GM04504 (cell line): ENCODE measurements at regions not wholly inside any gene's neighbourhood (a gene's known extent, or its start where the extent isn't known, plus 50 kb on each side); places are given as distances from the start of the nearest gene placed in this dataset.

ENCODE experiments used
- DNase-seq: peaks from one replicate; pipeline ENCODE4 v3.0.0-alpha.2; 2012; ENCODE audit warnings: low read depth

DNA sequence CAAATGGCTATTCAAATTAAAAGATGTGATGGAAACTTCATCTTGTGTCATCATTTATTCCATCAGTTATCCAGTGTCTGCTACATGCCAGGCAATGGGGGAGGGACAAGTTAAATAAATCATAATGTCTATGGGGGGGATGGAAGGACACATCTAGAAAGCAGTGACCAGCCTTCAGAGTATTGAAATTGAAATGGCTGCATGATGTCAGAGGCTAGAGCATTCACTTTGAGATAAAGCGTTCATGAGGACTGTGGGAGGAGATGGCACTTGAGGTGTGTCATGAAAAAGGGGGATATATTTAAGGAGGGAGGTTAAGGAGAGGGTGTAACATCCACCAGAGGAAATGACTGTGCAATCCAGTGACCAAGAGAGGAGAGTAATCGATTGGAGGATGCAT lies 50.6 kb downstream of the SLIT2 start:
- no peak for DNase-seq

DNA sequence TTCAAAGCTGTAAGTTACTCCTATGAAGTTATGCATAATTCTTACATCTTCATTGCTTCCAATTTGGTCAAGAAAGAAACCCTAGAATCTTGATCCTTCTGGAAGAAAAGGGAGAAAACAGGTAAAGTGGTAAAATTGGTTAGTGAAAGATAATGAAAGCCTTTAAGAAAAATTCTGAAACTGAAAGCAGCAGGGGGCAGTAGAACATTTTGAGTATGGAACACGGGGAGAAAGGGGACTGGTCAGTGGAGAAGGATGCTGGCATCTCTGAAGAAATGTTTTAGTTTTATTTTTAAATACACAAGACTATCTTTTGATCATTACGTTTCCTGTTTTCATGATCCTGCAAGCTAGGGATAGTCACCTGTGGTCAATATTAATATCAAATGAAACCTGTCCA lies 54.3 kb downstream of the SLIT2 start:
- no peak for DNase-seq

DNA sequence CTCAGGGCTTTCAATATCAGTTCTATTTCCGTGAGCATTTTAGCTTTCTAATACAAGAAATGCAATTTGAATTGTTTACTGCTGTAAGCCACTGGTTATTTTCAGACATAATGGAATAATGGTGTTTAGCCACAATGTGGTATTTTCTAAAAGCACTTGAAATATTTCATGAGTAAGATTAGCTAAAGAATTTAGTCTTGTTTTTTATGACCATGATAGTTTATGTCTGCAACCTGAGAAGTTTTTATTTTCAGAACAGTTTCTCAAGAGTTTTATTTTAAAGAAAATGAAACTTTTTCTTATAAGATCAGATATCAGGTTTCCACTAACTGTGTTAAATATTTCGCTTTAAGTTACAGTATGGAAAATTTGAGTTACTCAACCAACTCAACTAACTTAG lies 60.2 kb downstream of the SLIT2 start:
- DNase-seq: no peak

DNA sequence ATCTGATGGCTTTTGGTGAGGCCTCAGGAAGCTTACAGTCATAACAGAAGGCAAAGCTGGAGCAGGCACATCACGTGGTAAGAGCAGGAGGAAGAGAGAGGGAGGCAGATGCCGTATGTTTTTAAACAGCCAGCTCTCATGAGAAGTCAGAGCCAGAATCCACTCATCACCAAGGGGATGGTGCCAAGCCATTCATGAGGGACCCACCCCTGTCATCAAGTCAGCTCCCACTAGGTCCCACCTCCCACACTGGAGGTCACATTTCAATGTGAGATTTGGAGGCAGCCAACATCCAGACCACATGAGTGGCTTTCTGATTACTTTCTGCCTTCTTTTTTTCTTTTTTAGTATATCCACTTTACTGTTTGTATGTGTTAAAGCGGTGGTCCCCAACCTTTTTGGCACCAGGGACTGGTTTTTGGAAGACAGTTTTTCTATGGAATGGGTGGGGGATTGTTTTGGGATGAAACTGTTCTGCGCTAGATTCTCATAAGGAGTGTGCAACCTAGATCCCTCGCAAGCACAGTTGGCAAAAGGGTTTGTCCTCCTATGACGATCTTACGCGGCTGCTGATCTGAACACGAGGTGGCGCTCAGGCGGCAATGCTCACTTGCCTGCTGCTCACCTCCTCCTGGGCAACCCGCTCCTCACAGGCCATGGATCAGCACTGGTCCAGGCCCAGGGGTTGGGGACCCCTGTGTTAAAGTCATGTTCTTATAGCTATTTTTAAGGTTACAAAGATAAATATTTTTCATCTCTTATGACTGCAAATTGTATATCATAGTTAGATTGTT lies 61.7 kb downstream of the SLIT2 start:
- no peak for DNase-seq

DNA sequence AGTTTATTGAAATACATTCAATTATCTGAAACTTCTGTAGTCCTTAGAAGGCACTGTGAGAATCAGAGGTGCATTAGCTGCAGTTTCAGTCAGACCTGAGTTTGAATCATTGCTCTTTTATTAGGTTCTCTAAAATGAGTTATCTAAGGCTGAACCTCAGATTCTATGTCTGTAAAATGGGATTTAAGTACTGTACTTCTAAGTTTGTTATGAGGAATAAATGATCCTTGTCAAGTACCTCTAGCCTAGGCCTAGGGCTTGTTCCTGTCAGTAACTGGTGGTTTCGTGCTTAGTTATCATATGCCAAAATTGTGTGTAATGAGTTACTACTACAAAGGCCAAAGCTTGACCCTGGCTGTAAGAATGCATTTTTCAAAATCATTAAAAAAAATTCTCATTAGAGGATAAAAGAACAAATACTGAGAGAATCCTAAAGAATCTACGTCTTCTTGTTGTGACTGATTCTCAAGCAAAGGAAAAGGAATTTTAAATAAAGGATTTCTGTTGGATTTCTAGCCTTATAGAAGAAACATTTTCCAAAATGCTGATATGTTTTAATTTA lies 65.8 kb downstream of the SLIT2 start:
- DNase-seq: no peak

DNA sequence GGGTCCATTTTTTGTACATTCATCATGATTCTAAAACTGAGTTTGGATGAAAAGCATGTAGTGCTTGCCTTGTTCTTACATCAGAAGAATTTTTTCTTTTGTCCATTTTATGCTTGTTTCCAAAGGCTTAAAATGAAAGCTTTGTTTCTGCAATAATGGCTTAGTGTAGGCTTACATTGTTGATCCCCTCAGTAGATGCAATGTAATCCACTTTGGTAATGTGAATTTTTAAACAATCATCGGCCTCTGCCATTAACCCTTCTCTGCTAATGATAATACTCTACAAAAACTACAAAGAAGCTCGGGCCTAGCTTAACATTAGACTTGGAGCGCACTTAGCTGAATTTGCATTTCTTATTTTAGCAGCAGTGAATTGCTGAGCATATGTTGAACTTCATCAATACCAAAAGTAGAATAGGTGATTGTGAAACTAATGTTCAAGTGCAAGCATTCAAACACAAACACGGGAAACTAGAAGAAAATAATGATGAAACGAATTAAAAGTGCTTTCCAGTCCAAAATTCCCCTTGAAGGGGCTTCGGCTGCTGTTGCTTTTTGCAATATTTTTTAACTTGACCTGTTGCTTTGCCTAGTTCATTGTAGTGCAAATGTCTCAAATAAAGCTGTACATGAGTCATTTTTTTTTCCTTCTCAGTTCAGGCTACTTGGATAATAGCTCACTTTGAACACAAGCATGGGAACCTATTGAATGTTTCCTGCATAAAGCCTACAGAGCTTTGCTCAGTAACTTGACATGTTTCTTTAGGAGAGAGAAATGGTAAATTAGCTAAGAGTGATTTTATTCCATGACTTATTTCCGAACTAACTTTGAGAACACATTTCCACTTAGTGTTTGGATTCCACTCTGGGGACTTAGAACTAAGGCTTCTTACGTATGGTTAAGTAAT lies 66.5 kb downstream of the SLIT2 start:
- no peak for DNase-seq

DNA sequence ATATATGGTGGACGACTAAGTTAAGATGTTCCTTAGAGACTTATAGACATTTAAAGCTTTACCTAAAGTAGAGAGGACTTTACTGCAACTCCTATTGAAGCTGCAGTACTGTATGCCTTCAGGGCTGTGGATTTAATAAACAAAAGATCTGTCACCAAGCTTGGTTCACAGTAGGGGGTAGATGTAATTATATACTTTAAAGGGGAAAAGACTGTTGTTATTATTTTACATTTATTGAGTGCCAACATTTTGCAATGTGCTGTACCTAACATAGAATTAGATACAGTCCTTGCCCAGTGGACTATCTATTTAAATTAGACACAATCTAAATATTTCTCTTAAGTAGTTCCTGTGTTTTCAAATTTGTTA lies 67.2 kb downstream of the SLIT2 start:
- DNase-seq: no peak

DNA sequence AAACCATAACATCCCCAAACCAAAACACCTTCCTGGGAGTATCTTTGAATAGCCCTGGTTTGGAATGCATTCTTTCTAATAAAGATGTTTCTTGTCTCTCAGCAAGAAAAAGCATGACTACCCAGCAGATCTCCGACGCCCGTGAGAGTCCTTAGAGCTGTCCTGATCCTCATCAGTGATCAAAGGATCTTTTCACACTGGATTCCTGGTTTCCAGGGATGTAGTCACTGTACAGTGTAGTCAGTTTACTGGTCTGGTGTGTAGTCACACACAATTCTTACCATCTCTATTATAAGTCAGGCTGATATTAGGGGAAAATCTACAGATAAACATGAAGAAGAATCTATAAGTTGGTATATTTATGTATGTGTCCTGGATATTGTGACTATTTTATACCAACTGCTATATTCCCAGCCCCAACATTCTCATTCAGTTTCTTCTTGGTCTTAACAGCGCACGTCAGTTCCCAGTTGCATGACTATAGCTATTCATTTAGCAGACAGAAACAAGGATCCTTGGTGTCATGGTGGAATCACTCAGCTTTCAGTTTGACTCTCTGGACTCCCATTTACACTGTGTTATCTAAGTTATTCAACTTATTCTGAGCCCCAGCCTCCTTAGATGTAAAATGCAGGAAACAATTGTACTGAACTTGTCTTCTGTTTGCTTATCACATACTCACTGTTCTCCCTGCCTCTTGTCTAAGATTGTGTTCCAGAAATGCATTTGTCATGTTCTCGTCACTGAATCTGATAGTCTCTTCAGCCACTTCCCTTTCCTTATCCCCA lies 68.3 kb downstream of the SLIT2 start:
- DNase-seq: no peak

DNA sequence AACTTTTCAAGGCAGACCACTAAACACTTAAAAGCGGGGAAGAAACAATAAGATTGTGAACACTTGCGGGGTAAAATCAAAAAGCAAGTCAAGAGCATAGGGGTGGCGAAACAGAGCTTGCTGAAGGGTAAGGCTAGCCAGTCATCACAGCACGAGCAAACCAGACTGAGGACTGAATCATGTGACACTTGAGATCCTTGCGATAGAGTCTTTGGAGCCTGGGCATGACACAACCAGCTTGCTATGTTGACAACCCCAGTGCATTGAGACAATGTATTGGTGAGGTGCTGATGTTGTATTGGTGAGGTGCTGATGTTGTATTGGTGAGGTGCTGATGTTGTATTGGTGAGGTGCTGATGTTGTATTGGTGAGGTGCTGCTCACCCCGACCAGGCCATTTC lies 72.3 kb downstream of the SLIT2 start:
- DNase-seq: no peak

DNA sequence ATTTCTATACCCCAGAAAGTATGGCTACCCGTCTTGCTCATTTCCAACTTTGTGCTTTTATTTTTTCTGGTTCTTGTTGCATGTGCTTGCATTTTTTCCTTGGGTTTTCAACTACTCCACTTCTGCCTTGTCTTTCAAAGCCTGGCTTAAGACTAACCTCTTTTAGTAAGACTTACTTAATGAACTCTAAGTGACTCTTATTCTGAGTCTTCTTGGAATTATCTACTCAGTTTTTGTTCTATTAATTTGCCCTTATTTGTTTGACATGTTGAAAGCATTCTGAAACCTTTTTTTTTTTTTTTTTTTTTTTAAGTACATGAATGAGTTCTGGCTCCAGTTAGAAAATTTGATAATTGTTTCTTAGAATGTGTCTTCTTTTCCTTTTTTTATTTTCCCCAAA lies 74.8 kb downstream of the SLIT2 start:
- DNase-seq: no peak

DNA sequence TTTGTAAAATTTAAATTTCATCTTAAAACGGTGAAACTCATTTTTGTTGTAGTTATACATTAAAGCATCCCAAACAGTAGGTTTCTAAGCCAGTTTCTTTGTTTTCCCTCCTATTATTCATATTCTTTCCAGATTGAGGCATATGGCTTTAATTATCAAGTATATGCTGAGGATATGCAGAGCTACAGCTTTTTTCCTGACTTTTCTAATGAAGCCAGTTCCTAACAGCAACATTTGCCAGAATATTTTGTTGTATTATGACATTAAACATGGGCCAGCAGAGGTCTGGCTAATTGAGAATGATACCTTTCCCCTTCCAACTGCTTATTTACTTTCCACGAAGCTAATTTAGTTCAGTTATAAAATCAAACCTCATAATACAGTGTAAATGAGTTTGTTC lies 75.3 kb downstream of the SLIT2 start:
- no peak for DNase-seq

DNA sequence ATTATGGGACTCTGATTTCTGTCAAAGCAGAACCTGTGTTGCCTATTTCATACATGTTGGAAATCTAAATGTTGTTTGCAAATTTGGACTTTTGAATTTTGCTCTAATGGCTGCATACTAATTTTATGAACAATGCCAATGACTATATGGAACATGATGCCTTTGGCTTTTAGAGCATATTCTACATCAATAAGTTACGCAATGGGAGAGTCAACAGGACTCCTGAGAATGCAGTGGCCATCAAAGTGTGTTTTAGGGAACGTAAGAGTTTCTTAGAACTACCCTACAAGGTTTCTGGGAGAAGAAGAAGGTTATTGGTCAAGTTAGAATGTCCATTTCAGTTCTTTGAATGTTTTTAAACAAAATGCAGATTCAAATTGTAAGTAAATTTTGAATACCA lies 76.1 kb downstream of the SLIT2 start:
- DNase-seq: no peak

DNA sequence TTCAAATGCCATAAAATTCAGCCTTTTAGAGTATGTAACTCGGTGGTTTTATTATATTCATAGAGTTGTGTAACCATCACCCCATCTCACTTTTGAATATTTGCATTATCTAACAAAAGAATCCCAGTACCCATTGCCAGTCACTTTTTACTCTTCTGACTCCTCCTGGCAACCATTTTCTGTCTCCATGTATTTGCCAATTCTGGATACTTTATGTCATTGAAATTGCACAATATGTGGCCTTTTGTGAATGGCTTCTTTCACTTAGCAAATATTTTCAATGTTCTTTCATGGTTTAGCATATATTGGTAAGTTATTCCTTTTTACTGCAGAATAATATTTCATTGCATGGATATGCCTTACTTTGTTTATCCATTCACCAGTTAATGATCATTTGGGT lies 79.9 kb downstream of the SLIT2 start:
- DNase-seq: no peak

DNA sequence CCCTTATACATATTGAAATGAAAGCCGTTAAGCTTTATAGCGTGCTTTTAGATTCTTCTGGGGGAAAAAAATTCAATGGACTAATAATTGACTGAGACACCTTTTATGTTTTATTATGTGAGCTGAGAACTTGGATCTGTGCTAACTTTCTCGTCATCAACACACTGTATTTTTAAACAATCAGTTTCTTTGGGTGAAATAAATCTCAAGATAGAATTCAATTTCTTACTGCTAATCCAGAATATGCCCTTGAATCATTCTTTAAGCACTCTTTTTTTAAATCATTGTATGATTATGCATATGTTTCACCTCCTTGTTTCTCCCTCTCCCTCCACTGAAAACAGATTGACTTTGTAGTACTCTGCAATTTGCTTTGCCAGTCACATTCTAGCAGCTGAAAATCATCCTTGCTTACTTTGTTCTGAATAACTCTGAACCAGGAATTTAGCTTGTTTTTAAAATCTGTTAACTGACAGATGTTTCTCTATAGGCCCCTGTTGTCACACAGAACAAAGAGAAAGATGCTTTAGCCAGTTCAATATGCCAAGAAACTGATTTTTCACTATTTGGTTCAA lies 81.5 kb downstream of the SLIT2 start:
- DNase-seq: no peak

DNA sequence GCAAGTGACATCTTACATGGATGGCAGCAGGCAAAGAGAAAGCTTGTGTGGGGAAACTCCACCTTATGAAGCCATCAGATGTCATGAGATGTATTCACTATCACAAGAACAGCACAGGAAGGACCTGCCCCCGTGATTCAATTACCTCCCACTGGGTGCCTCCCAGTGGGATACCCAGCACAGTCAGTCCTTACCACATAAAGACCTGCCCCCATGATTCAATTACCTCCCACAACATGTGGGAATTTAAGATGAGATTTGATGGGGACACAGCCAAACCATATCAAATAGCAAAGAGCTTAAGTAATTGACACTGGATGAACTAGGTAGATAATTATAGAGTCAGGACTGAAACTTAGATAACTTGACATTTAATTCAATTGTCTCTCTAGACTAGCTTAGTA lies 85.6 kb downstream of the SLIT2 start:
- no peak for DNase-seq

DNA sequence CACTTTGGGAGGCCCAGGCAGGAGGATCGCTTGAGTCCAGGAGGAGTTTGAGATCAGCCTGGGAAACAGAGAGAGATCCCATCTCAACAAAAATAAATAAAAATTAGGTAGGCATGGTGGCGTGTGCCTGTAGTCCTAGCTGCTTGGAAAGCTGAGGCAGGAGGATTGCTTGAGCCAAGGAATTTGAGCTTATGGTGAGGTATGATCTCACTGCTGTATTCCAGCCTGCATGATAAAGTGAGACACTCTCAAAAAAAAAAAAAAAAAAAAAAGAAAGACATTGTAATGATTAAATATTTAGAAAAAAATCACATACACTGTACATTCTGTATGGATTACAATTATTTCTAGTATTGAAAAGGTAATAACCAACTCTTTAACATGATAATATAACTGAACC lies 87.1 kb downstream of the SLIT2 start:
- no peak for DNase-seq

DNA sequence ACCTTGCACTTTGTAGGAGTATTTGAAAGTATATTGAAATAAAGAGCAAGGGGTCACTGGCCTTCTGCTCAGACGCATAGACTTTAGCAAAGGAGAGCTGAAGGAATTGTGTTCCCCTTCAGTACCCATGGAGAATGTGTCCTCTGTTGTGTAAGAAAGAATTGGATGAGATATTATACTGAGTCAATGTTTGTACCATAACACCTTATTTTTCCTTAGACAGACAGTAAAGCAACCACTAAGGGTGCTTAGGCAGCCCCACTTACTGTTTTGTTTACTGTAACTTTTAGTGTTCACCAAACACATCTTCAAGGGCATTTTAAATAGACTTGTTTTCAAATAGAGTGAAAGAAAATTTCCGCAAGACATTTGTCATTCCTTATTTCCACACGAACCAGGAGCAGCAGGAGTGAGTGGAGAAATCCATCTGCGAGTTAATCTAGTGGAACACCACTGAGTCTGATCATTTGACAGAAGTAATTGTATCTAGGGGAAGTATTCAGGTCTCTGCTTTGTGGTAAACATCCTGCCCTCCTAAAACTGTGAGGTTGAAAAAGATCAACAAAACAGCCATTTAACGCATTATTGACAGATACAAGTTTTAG lies 89.5 kb downstream of the SLIT2 start:
- DNase-seq: no peak

DNA sequence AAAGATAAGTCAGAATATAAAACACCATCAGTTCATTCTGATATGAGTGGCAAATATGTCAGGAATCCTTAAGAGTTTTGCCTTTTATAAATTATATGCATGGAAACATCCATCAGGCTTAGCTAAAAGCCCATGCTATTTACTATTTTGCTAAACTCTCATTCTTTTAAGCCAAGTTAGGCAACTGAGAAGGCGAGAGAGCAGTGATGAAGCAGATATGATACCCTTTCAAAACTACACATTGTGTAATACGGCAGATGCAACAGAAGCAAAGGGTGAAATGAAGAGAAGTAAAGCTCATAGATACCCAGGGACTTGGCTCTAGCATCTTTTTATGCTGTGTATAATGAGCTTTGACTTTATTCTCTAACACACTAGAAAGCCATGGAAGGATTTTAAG lies 95.8 kb downstream of the SLIT2 start:
- no peak for DNase-seq

DNA sequence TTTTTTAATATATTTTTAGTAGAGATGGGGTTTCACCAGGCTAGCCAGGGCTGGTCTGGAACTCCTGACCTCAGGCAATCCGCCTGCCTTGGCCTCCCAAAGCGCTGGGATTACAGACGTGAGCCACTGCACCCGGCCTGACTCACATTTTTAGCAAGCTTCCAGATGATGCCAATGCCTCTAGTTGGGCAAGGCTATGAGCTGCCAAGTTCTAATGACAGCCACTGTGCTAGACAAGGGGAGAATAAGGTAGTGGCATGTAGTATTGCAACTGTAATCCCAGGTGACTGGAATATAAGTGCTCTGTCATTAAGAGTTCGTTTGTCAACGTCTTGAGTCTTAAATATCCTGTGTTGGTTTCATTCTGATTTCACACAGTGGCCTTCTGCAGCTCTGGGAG lies 96.7 kb downstream of the SLIT2 start:
- DNase-seq: no peak

DNA sequence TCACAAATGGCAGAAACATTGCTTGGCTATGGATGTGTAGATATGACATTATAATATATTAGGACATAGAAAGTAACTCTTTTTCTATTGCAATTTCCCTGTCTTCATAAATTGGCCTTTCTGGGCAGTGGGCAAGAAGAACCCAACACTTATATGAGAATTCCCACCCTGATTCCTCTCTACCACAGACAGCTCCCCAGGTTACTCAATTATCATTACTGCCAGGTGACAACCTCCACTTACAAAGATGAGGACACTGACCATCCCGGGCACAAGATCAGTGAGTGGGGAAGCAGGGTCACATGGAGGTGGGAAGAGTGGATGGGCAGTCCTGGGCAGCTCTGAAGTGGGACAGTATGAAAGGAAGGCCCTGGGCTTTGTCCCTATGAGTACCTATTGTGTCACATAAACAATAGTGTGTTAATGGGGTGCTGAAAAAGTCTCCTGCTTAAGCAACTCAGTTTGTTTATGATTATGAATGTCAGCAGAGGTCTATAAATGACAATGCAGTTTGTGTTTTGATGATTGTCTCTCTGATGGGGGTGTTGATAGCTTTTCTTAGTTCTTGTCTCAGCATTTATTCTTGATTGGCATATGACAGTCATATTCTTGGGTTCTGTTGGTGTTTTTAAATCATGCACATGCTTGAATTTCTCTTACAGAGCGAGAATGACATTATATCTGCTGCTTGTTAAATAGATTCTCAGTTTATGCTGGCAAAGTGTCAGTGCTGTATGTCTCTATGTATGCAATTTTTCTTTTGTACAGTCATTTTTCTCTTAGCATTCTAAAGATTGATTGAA lies 99.9 kb downstream of the SLIT2 start:
- no peak for DNase-seq

DNA sequence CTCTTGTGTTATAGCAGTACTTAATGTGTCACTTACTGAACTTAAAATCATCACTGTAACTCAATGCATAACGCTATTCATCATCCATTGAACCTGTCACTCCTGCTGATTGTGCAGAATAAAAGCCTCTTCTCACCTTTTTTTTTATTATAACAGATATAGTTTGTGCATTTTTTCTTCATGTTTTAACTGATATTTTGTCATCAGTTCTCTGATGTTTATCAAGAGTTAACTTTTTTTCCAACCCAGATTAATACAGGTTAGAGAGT lies 100.4 kb downstream of the SLIT2 start:
- no peak for DNase-seq
